ENCODE measurements at regions not wholly inside any gene's neighbourhood (a gene's known extent, or its start where the extent isn't known, plus 50 kb on each side); places are given as distances from the start of the nearest gene placed in this dataset.

DNA sequence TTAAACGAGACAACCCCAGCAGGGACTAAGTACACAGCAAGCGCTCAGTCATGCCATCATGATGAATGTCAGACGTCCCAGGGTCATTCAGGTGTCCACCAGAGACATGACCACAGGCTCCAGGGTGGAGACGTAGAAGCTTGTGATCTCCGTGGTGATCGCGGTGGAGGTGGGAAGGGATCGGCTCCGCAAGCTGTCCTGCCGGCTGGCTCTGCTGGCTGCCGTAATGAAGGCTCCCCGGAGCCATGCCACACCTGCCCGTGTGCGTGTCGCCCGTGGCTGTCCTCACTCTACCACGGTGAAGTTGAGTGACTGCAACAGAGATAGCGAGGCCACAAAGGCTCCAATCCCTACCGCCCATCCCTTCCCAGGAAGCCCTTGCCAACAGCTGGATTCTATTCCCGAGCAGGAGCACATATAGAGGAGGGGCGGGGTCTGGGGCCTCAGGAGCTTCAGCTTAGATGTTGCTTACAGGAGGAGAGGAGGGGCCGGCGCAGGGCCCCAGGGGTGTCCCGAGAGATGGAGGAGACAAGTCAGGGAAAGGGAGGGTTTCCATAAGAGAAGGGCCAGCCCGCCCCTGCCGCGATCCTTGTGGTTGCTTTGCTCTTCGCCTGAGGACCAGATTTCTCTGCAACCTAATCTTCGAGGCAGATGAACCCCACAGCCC, 332.6 kb upstream of the SFSWAP start:
- TF ChIP-seq, protein P1, sequence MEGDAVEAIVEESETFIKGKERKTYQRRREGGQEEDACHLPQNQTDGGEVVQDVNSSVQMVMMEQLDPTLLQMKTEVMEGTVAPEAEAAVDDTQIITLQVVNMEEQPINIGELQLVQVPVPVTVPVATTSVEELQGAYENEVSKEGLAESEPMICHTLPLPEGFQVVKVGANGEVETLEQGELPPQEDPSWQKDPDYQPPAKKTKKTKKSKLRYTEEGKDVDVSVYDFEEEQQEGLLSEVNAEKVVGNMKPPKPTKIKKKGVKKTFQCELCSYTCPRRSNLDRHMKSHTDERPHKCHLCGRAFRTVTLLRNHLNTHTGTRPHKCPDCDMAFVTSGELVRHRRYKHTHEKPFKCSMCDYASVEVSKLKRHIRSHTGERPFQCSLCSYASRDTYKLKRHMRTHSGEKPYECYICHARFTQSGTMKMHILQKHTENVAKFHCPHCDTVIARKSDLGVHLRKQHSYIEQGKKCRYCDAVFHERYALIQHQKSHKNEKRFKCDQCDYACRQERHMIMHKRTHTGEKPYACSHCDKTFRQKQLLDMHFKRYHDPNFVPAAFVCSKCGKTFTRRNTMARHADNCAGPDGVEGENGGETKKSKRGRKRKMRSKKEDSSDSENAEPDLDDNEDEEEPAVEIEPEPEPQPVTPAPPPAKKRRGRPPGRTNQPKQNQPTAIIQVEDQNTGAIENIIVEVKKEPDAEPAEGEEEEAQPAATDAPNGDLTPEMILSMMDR (IDR thresholded peaks at IDR 0.05), result no peak
- no peak for TF ChIP-seq POLR2A (IDR thresholded peaks at IDR 0.05)
